ENCODE measurements at regions not wholly inside any gene's neighbourhood (a gene's known extent, or its start where the extent isn't known, plus 50 kb on each side); places are given as distances from the start of the nearest gene placed in this dataset.
"Not testable (repeated sequence)": the region's sequence is repeated elsewhere in the genome, so short reads cannot be mapped to it uniquely, and the experiment has no call there.

DNA sequence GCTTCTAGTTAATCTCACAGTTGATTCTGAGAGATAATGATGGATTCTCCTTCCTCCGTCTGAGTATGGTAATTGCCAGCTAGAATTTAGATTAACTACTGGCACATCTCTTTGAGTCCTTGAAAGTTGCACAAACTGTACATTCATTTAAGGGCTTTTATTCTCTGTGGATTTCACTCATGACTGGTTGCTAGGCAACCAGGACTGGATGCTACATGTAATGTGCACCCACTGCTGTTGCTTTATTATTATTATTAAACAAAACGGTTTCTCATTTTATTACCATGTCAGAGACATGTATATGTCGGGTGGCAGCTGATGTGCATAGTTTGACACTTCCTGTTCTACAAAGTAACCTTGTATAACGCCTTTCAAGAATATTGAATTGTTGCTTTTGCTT, 1882.8 kb downstream of the KHDRBS2 start:
- H2AFZ ChIP-seq (ENCODE audit: low read depth, low read length); H3K4me3 Mint-ChIP-seq (ENCODE audit: unreplicated experiment); H3K9ac ChIP-seq (ENCODE audit: low read length); FAIRE-seq; H3K79me2 ChIP-seq (ENCODE audit: insufficient read depth, low read length); H3K27me3 ChIP-seq (ENCODE audit: insufficient read depth, low read length); H3K27me3 Mint-ChIP-seq (ENCODE audit: low read depth, unreplicated experiment); H3K4me1 Mint-ChIP-seq (ENCODE audit: low read depth, unreplicated experiment); H3K27ac ChIP-seq (ENCODE audit: low read depth, low read length); H3K9me3 ChIP-seq (ENCODE audit: insufficient read depth, low read depth, low read length); H3K4me3 ChIP-seq (ENCODE audit: insufficient read depth, low read depth, low read length); H3K9me3 Mint-ChIP-seq (ENCODE audit: unreplicated experiment); H3K36me3 ChIP-seq (ENCODE audit: insufficient read depth, low read length); H3K36me3 Mint-ChIP-seq (ENCODE audit: low read depth, unreplicated experiment); H3K4me2 ChIP-seq (ENCODE audit: low read length); H4K20me1 ChIP-seq (ENCODE audit: insufficient read depth, low read length); H3K27ac Mint-ChIP-seq (ENCODE audit: unreplicated experiment); DNase-seq (ENCODE audit: low read depth); H3K4me1 ChIP-seq (ENCODE audit: insufficient read depth, low read length): not testable (repeated sequence)

DNA sequence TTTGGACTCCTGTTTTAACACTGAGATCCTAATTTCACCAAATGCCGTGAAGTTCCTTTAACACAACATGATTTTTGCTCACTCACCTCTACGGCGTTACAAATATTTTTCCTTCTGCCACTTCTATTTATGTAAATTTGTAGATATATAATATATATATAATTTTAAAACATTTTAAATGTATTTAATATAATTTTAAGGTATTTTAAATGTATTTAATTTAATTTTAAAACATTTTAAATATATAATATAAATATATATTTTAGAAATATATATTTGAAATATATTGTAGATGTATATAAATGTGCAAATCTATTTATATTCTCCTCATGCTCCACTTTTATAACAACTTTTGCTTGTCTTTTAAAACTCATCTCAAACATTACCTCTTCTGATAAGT, 1883.5 kb downstream of the KHDRBS2 start:
- H3K4me1 ChIP-seq (ENCODE audit: insufficient read depth, low read length); H3K27me3 Mint-ChIP-seq (ENCODE audit: low read depth, unreplicated experiment); H2AFZ ChIP-seq (ENCODE audit: low read depth, low read length); H3K79me2 ChIP-seq (ENCODE audit: insufficient read depth, low read length); H3K27ac ChIP-seq (ENCODE audit: low read depth, low read length); H3K27me3 ChIP-seq (ENCODE audit: insufficient read depth, low read length); H3K36me3 Mint-ChIP-seq (ENCODE audit: low read depth, unreplicated experiment); DNase-seq (ENCODE audit: low read depth); FAIRE-seq; H3K9ac ChIP-seq (ENCODE audit: low read length); H3K4me3 Mint-ChIP-seq (ENCODE audit: unreplicated experiment); H3K4me3 ChIP-seq (ENCODE audit: insufficient read depth, low read depth, low read length); H3K4me1 Mint-ChIP-seq (ENCODE audit: low read depth, unreplicated experiment); H3K27ac Mint-ChIP-seq (ENCODE audit: unreplicated experiment); H3K9me3 Mint-ChIP-seq (ENCODE audit: unreplicated experiment); H3K36me3 ChIP-seq (ENCODE audit: insufficient read depth, low read length); H4K20me1 ChIP-seq (ENCODE audit: insufficient read depth, low read length); H3K9me3 ChIP-seq (ENCODE audit: insufficient read depth, low read depth, low read length); H3K4me2 ChIP-seq (ENCODE audit: low read length): not testable (repeated sequence)

DNA sequence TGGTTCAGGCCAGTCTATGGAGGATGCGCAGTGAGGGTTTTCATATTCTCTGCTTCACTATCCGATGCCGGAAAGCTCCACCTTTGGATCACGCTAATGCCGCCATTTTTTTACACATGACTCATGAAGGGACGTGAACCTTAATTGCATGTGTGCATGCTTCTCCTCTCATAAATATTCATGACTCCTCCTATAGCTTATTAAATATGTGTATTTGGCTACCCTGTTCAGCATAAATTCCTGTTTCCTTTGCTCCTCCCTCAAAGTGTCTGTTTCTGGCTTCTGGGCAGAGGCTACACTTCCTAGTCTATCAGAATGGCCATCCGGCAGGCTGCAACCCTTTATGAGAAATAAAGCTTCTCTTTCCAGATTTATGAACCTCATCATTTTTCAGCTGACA, 1890.8 kb downstream of the KHDRBS2 start:
- H3K79me2 ChIP-seq (ENCODE audit: insufficient read depth, low read length); H3K27ac ChIP-seq (ENCODE audit: low read depth, low read length); H3K4me2 ChIP-seq (ENCODE audit: low read length); H3K27ac Mint-ChIP-seq (ENCODE audit: unreplicated experiment); FAIRE-seq; H3K4me1 Mint-ChIP-seq (ENCODE audit: low read depth, unreplicated experiment); H3K36me3 ChIP-seq (ENCODE audit: insufficient read depth, low read length); H3K4me3 Mint-ChIP-seq (ENCODE audit: unreplicated experiment); DNase-seq (ENCODE audit: low read depth); H3K27me3 ChIP-seq (ENCODE audit: insufficient read depth, low read length); H3K4me3 ChIP-seq (ENCODE audit: insufficient read depth, low read depth, low read length); H3K4me1 ChIP-seq (ENCODE audit: insufficient read depth, low read length); H2AFZ ChIP-seq (ENCODE audit: low read depth, low read length); H3K9ac ChIP-seq (ENCODE audit: low read length); H3K9me3 ChIP-seq (ENCODE audit: insufficient read depth, low read depth, low read length); H3K27me3 Mint-ChIP-seq (ENCODE audit: low read depth, unreplicated experiment); H3K9me3 Mint-ChIP-seq (ENCODE audit: unreplicated experiment); H4K20me1 ChIP-seq (ENCODE audit: insufficient read depth, low read length); H3K36me3 Mint-ChIP-seq (ENCODE audit: low read depth, unreplicated experiment): not testable (repeated sequence)

DNA sequence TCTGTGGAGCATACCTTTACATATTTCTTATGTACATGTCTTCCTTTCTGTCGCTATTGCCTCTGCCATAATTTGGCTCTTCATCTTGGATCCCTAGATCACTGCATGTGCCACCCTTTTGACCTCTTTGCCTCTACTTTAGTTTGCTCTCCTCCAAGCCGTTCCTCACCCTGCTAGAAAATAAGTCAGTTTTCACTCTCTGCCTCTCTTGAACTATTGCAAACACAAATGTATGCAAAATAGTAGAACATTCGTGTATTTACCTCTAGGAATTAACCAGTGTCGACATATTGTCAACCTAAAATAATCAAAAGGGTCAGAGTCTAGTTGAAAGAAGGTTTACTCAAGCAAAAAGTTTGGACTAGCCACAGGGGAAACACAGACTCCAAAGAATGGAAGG, 1893.1 kb downstream of the KHDRBS2 start:
- not testable (repeated sequence) for H3K36me3 Mint-ChIP-seq (ENCODE audit: low read depth, unreplicated experiment); H3K4me3 Mint-ChIP-seq (ENCODE audit: unreplicated experiment); H4K20me1 ChIP-seq (ENCODE audit: insufficient read depth, low read length); H3K9me3 ChIP-seq (ENCODE audit: insufficient read depth, low read depth, low read length); H3K79me2 ChIP-seq (ENCODE audit: insufficient read depth, low read length); H3K9ac ChIP-seq (ENCODE audit: low read length); H3K27me3 Mint-ChIP-seq (ENCODE audit: low read depth, unreplicated experiment); H3K27me3 ChIP-seq (ENCODE audit: insufficient read depth, low read length); H3K27ac Mint-ChIP-seq (ENCODE audit: unreplicated experiment); H3K36me3 ChIP-seq (ENCODE audit: insufficient read depth, low read length); H3K9me3 Mint-ChIP-seq (ENCODE audit: unreplicated experiment); H3K4me1 Mint-ChIP-seq (ENCODE audit: low read depth, unreplicated experiment); DNase-seq (ENCODE audit: low read depth); H3K27ac ChIP-seq (ENCODE audit: low read depth, low read length); H3K4me3 ChIP-seq (ENCODE audit: insufficient read depth, low read depth, low read length); H2AFZ ChIP-seq (ENCODE audit: low read depth, low read length); FAIRE-seq; H3K4me2 ChIP-seq (ENCODE audit: low read length); H3K4me1 ChIP-seq (ENCODE audit: insufficient read depth, low read length)

DNA sequence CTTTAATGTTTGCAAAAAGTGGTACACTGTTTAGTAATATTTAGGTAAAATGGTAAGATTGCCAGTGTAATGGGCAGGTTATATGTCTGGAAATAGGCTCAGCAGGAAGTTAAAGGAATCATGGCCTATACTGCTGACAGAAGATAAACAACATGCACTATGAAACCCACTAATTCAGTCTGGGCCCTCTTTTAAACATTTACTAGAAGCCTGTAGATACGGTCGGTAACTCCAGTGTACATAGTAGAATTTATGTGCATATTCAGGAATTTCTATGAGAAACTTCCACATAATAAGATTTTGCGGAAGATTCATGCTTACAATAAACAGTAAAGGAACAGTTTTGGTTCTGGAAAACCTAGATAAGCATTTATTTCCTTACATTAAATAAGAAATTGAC, 1896.9 kb downstream of the KHDRBS2 start:
- not testable (repeated sequence) for H4K20me1 ChIP-seq (ENCODE audit: insufficient read depth, low read length); H3K27ac Mint-ChIP-seq (ENCODE audit: unreplicated experiment); H3K4me3 ChIP-seq (ENCODE audit: insufficient read depth, low read depth, low read length); H2AFZ ChIP-seq (ENCODE audit: low read depth, low read length); H3K4me3 Mint-ChIP-seq (ENCODE audit: unreplicated experiment); H3K27ac ChIP-seq (ENCODE audit: low read depth, low read length); H3K36me3 Mint-ChIP-seq (ENCODE audit: low read depth, unreplicated experiment); H3K27me3 ChIP-seq (ENCODE audit: insufficient read depth, low read length); FAIRE-seq; H3K27me3 Mint-ChIP-seq (ENCODE audit: low read depth, unreplicated experiment); H3K4me2 ChIP-seq (ENCODE audit: low read length); H3K4me1 Mint-ChIP-seq (ENCODE audit: low read depth, unreplicated experiment); H3K9me3 Mint-ChIP-seq (ENCODE audit: unreplicated experiment); H3K36me3 ChIP-seq (ENCODE audit: insufficient read depth, low read length); H3K4me1 ChIP-seq (ENCODE audit: insufficient read depth, low read length); H3K9me3 ChIP-seq (ENCODE audit: insufficient read depth, low read depth, low read length); DNase-seq (ENCODE audit: low read depth); H3K79me2 ChIP-seq (ENCODE audit: insufficient read depth, low read length); H3K9ac ChIP-seq (ENCODE audit: low read length)

DNA sequence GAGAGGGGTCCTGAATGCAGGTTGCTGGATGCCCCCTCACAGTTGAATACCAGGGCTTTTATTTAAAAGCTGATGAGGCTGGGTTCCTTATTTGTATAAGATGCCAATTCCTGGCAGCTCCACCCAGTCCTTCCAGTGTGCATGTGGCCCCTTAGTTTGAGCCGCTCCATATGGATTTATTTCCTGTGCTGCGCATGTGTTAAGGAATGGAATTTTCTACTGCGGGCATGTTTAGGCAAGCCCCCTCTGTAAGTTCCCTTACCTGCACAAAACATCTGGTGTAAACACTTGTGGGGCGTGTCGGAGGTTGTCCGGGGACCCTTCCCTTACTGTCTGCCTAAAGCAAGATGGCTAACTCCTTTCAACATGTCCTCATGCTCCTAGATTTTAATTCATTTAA, 1901.4 kb downstream of the KHDRBS2 start:
- H3K27me3 Mint-ChIP-seq (ENCODE audit: low read depth, unreplicated experiment); H4K20me1 ChIP-seq (ENCODE audit: insufficient read depth, low read length); FAIRE-seq; H3K79me2 ChIP-seq (ENCODE audit: insufficient read depth, low read length); H3K36me3 ChIP-seq (ENCODE audit: insufficient read depth, low read length); H3K4me1 Mint-ChIP-seq (ENCODE audit: low read depth, unreplicated experiment); H3K27ac ChIP-seq (ENCODE audit: low read depth, low read length); H3K4me1 ChIP-seq (ENCODE audit: insufficient read depth, low read length); H3K4me3 ChIP-seq (ENCODE audit: insufficient read depth, low read depth, low read length); H3K9me3 Mint-ChIP-seq (ENCODE audit: unreplicated experiment); H3K4me2 ChIP-seq (ENCODE audit: low read length); H3K9me3 ChIP-seq (ENCODE audit: insufficient read depth, low read depth, low read length); H3K36me3 Mint-ChIP-seq (ENCODE audit: low read depth, unreplicated experiment); H3K27ac Mint-ChIP-seq (ENCODE audit: unreplicated experiment); DNase-seq (ENCODE audit: low read depth); H3K9ac ChIP-seq (ENCODE audit: low read length); H3K4me3 Mint-ChIP-seq (ENCODE audit: unreplicated experiment); H2AFZ ChIP-seq (ENCODE audit: low read depth, low read length); H3K27me3 ChIP-seq (ENCODE audit: insufficient read depth, low read length): not testable (repeated sequence)
